ENCODE measurements at regions not wholly inside any gene's neighbourhood (a gene's known extent, or its start where the extent isn't known, plus 50 kb on each side); places are given as distances from the start of the nearest gene placed in this dataset.
"Not testable (repeated sequence)": the region's sequence is repeated elsewhere in the genome, so short reads cannot be mapped to it uniquely, and the experiment has no call there.

DNA sequence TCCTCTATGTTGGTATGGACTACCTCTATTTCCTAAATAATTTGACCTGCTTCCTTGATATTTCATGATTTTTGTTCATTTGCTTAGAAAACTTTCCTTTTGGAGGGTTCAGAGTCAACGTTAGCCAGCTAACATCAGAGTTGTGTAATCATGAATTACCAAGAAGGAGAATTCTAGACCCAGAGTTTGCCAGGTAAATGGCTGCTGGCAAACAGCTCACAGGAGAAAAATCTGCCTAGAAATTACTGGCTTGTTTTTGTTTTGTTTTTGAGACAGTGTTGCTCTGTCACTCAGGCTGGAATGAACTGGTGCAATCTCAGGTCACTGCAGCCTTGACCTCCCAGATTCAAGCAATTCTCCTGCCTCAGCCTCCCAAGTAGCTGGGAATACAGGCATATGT lies 111.4 kb upstream of the SALL1 start:
- intact Hi-C loops (cut with DNase I): no loop called here
- TF ChIP-seq, protein P1, sequence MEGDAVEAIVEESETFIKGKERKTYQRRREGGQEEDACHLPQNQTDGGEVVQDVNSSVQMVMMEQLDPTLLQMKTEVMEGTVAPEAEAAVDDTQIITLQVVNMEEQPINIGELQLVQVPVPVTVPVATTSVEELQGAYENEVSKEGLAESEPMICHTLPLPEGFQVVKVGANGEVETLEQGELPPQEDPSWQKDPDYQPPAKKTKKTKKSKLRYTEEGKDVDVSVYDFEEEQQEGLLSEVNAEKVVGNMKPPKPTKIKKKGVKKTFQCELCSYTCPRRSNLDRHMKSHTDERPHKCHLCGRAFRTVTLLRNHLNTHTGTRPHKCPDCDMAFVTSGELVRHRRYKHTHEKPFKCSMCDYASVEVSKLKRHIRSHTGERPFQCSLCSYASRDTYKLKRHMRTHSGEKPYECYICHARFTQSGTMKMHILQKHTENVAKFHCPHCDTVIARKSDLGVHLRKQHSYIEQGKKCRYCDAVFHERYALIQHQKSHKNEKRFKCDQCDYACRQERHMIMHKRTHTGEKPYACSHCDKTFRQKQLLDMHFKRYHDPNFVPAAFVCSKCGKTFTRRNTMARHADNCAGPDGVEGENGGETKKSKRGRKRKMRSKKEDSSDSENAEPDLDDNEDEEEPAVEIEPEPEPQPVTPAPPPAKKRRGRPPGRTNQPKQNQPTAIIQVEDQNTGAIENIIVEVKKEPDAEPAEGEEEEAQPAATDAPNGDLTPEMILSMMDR (IDR thresholded peaks at IDR 0.05; ENCODE audit: borderline replicate concordance, extremely low read depth, insufficient read depth): no peak

DNA sequence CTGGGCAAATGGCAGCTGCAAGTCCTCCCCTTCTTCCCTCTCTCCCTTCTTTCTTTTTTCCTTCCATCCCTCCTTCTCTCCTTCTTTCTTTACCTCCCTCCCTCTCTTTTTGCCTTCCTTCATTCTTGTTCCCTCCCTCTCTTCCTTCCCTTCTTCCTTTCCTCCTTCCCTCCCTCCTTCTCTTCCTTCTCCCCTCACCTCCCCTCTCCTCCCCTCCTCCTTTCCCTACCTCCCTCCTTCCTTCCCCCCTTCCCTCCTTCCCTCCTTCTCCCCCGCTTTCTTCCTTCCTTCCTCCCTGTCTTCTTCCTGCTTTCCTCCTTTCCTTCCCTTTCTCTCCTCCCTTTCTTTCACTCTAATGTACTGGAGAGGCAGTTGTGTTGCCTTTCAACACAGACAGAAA lies 110.8 kb upstream of the SALL1 start:
- FAIRE-seq: no peak
- DNase-seq: no peak
- TF ChIP-seq, protein P1 (IDR thresholded peaks at IDR 0.05; ENCODE audit: borderline replicate concordance, extremely low read depth, insufficient read depth): no peak

More for the DNA sequence above, 111.4 kb upstream of the SALL1 start:
- DNase-seq (no peak), FAIRE-seq (no peak)
- H3K9ac ChIP-seq (ENCODE audit: low read length in 3 of 3): no peak overlapping the region
- no peak overlapping the region for H3K4me3 ChIP-seq (ENCODE audit: low read length in 3 of 3)
- H3K36me3 ChIP-seq (ENCODE audit: control insufficient read depth in 2 of 3, insufficient read depth in 3 of 3, low read length in 3 of 3): no peaks in the 10 kb centered on the region
- no peaks in the 10 kb centered on the region for H3K9me3 ChIP-seq (ENCODE audit: control insufficient read depth in 2 of 3, insufficient read depth in 1 of 3, low read length in 3 of 3)
- no peaks in the 10 kb centered on the region for H3K4me1 ChIP-seq (ENCODE audit: control insufficient read depth in 2 of 3, insufficient read depth in 2 of 3, low read depth in 1 of 3, low read length in 3 of 3)
- no peak overlapping the region for H3K27ac ChIP-seq (ENCODE audit: low read depth in 2 of 2, low read length in 2 of 2)
- no peaks in the 10 kb centered on the region for H3K27me3 ChIP-seq (ENCODE audit: control insufficient read depth, insufficient read depth, low read length)

DNA sequence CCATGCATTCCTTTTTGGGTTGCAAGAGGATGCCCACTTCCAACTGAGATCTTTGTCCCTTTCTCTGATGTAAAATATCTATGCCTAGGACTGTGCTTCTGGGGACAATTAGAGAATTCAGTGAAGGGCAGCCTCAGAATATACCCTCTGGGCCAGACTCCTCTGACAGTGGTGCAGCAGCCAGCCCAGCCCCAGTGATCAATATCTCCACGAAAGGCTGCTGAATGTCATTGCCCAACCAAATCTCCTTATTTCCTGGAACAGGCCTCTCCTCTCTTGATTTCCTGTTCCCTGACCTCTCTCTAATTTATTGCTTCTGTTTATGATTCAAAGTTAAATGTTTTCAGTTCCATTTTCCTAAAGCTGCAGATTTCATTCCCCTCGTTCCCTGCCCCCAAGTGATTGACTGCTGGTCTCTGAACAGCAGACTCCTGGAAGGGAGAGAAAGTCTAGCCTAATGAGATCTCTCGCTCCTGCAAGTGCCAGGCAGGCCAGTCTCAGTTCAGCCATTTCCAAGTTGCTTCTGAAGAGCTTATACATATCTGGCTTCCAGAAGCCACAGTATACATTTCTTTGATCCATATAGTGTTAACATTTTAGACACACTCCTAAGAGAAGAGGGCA lies 104.4 kb upstream of the SALL1 start:
- no peaks in the 10 kb centered on the region for H3K4me1 ChIP-seq (ENCODE audit: control insufficient read depth in 2 of 3, insufficient read depth in 2 of 3, low read depth in 1 of 3, low read length in 3 of 3)
- no peaks in the 10 kb centered on the region for H3K9me3 ChIP-seq (ENCODE audit: control insufficient read depth in 2 of 3, insufficient read depth in 1 of 3, low read length in 3 of 3)
- H3K36me3 ChIP-seq (ENCODE audit: control insufficient read depth in 2 of 3, insufficient read depth in 3 of 3, low read length in 3 of 3): no peaks in the 10 kb centered on the region
- no peak overlapping the region for H3K9ac ChIP-seq (ENCODE audit: low read length in 3 of 3)
- H3K4me3 ChIP-seq (ENCODE audit: low read length in 3 of 3): no peak overlapping the region
- DNase-seq (no peak), FAIRE-seq (no peak)
- TF ChIP-seq, protein P1 (IDR thresholded peaks at IDR 0.05; ENCODE audit: borderline replicate concordance, extremely low read depth, insufficient read depth): no peak
- H3K27me3 ChIP-seq (ENCODE audit: control insufficient read depth, insufficient read depth, low read length): no peaks in the 10 kb centered on the region
- H3K27ac ChIP-seq (ENCODE audit: low read depth in 2 of 2, low read length in 2 of 2): no peak overlapping the region
- intact Hi-C loops (cut with DNase I): no loop called here

More for the DNA sequence above, 110.8 kb upstream of the SALL1 start:
- H3K27me3 ChIP-seq (ENCODE audit: control insufficient read depth, insufficient read depth, low read length): no peaks in the 10 kb centered on the region
- H3K36me3 ChIP-seq (ENCODE audit: control insufficient read depth in 2 of 3, insufficient read depth in 3 of 3, low read length in 3 of 3): no peaks in the 10 kb centered on the region
- H3K4me1 ChIP-seq (ENCODE audit: control insufficient read depth in 2 of 3, insufficient read depth in 2 of 3, low read depth in 1 of 3, low read length in 3 of 3): no peaks in the 10 kb centered on the region
- intact Hi-C loops (cut with DNase I): no loop called here
- no peak overlapping the region for H3K27ac ChIP-seq (ENCODE audit: low read depth in 2 of 2, low read length in 2 of 2)
- H3K9me3 ChIP-seq (ENCODE audit: control insufficient read depth in 2 of 3, insufficient read depth in 1 of 3, low read length in 3 of 3): no peaks in the 10 kb centered on the region
- no peak overlapping the region for H3K9ac ChIP-seq (ENCODE audit: low read length in 3 of 3)
- no peak overlapping the region for H3K4me3 ChIP-seq (ENCODE audit: low read length in 3 of 3)

DNA sequence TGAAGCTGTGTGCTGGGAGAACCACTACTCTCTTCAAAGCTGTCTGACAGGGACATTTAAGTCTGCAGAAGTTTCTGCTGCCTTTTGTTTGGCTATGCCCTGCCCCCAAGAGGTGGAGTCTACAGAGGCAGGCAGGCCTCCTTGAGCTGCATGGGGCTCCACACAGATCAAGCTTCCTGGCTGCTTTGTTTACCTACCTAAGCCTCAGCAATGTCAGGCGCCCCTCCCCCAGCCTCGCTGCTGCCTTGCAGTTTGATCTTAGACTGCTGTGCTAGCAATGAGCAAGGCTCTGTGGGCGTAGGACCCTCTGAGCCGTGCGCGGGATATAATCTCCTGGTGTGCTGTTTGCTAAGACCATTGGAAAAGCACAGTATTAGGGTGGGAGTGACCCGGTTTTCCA lies 103.3 kb upstream of the SALL1 start:
- H3K4me1 ChIP-seq (ENCODE audit: control insufficient read depth in 2 of 3, insufficient read depth in 2 of 3, low read depth in 1 of 3, low read length in 3 of 3); DNase-seq; H3K4me3 ChIP-seq (ENCODE audit: low read length in 3 of 3); H3K27me3 ChIP-seq (ENCODE audit: control insufficient read depth, insufficient read depth, low read length); H3K9me3 ChIP-seq (ENCODE audit: control insufficient read depth in 2 of 3, insufficient read depth in 1 of 3, low read length in 3 of 3); H3K9ac ChIP-seq (ENCODE audit: low read length in 3 of 3); H3K27ac ChIP-seq (ENCODE audit: low read depth in 2 of 2, low read length in 2 of 2); H3K36me3 ChIP-seq (ENCODE audit: control insufficient read depth in 2 of 3, insufficient read depth in 3 of 3, low read length in 3 of 3); intact Hi-C loops (cut with DNase I); FAIRE-seq: not testable (repeated sequence)
